Suprapubic skin (tissue), 4 donors: ENCODE measurements at regions not wholly inside any gene's neighbourhood (a gene's known extent, or its start where the extent isn't known, plus 50 kb on each side); places are given as distances from the start of the nearest gene placed in this dataset.

Experiments used
- DNase-seq, 2 donors: peaks; one replicate each; pipeline ENCODE4 v3.0.0-alpha.2; 2019; ENCODE audit warnings: low spot score in 2 of 2
- H3K27ac ChIP-seq: fragments of 200-600 bp; sonication (generic); one replicate; pipeline ENCODE4 v1.5.1; 2019
- H3K27me3 ChIP-seq: fragments of 200-600 bp; sonication (generic); one replicate; pipeline ENCODE4 v1.5.1; 2019
- H3K36me3 ChIP-seq: fragments of 200-600 bp; sonication (generic); one replicate; pipeline ENCODE4 v1.5.1; 2019
- H3K4me1 ChIP-seq: fragments of 200-600 bp; sonication (generic); one replicate; pipeline ENCODE4 v1.5.1; 2019
- H3K4me3 ChIP-seq: fragments of 200-600 bp; sonication (generic); one replicate; pipeline ENCODE4 v1.5.1; 2019; ENCODE audit warnings: mild to moderate bottlenecking
- H3K9me3 ChIP-seq: fragments of 200-600 bp; sonication (generic); one replicate; pipeline ENCODE4 v1.5.1; 2019
- EP300 ChIP-seq: sonication (generic); formaldehyde crosslinking; IDR thresholded peaks from one replicate; pipeline ENCODE4 v1.6.1; 2017; ENCODE audit warnings: antibody characterized with exemption
- POLR2A ChIP-seq, 2 donors: fragments of 450-650 bp; IDR thresholded peaks; one replicate each; pipeline ENCODE4 v1.6.1; 2017; ENCODE audit warnings: antibody characterized with exemption in 2 of 2, mild to moderate bottlenecking in 2 of 2, moderate library complexity in 2 of 2
- POLR2AphosphoS5 ChIP-seq, 3 donors: sonication (generic); formaldehyde crosslinking; IDR thresholded peaks; one replicate each; pipeline ENCODE4 v1.6.1; 2017; ENCODE audit warnings: antibody characterized with exemption in 3 of 3
- WGBS: methylation state at CpG from one replicate; pipeline ENCODE4 v1.1.5; 2018; 5-methylcytosine and 5-hydroxymethylcytosine counted together
- TF ChIP-seq, protein P1 (sequence below), 2 donors: fragments of 200-600 bp in 1 of 2; fragments of 450-650 bp in 1 of 2; sonication (generic) in 1 of 2; IDR thresholded peaks; one replicate each; pipeline ENCODE4 v1.5.1; 2016 to 2019; ENCODE audit warnings: antibody characterized with exemption in 2 of 2, mild to moderate bottlenecking in 1 of 2, moderate library complexity in 1 of 2

- WGBS, result 90% methylated on average over 12 of the region's 12 CpGs
- Histone ChIP-seq H3K27me3 (no peaks in the 10 kb centered on the region), H3K4me3 (no peak overlapping the region), H3K27ac (no peak overlapping the region), H3K36me3 (no peaks in the 10 kb centered on the region), H3K4me1 (no peaks in the 10 kb centered on the region), H3K9me3 (no peaks in the 10 kb centered on the region)
- TF ChIP-seq EP300 (no peak), POLR2A (IDR thresholded peaks at IDR 0.05) (no peak), POLR2AphosphoS5 (IDR thresholded peaks at IDR 0.05) (no peak)
- TF ChIP-seq, protein P1, sequence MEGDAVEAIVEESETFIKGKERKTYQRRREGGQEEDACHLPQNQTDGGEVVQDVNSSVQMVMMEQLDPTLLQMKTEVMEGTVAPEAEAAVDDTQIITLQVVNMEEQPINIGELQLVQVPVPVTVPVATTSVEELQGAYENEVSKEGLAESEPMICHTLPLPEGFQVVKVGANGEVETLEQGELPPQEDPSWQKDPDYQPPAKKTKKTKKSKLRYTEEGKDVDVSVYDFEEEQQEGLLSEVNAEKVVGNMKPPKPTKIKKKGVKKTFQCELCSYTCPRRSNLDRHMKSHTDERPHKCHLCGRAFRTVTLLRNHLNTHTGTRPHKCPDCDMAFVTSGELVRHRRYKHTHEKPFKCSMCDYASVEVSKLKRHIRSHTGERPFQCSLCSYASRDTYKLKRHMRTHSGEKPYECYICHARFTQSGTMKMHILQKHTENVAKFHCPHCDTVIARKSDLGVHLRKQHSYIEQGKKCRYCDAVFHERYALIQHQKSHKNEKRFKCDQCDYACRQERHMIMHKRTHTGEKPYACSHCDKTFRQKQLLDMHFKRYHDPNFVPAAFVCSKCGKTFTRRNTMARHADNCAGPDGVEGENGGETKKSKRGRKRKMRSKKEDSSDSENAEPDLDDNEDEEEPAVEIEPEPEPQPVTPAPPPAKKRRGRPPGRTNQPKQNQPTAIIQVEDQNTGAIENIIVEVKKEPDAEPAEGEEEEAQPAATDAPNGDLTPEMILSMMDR (IDR thresholded peaks at IDR 0.05), result no peak
- DNase-seq, result no peak
Observed at GRCh38 chr19:32010071-32010470, 335.3 kb upstream of the ZNF507 start.

DNA sequence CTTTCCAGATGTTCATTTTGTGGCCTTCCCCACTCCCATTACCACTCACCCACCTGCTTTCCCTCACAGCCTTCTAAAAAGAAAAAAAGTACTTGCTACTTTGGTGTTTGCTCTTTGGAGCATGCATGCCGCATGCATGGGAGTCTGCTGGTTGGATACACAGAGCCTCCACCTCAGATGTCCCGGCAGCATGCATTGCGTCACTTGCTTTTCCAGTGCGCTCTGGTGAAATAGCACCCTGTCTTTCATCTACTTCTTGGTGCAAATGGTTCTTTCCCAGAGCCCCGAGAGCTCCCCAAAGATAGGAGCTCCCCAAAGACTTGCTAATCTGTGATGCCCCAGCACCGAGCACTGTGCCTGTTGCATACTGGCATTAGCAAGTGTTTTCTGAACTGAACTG, 333.2 kb upstream of the ZNF507 start:
- WGBS, result 83% methylated on average over 6 of the region's 6 CpGs
- no peak for DNase-seq
- Histone ChIP-seq H3K4me3 (no peak overlapping the region), H3K9me3 (no peaks in the 10 kb centered on the region), H3K4me1 (no peaks in the 10 kb centered on the region), H3K27ac (no peak overlapping the region), H3K27me3 (no peaks in the 10 kb centered on the region), H3K36me3 (no peaks in the 10 kb centered on the region)
- TF ChIP-seq POLR2A (IDR thresholded peaks at IDR 0.05) (no peak), POLR2AphosphoS5 (IDR thresholded peaks at IDR 0.05) (no peak), EP300 (no peak)
- TF ChIP-seq, protein P1 (IDR thresholded peaks at IDR 0.05), result no peak

DNA sequence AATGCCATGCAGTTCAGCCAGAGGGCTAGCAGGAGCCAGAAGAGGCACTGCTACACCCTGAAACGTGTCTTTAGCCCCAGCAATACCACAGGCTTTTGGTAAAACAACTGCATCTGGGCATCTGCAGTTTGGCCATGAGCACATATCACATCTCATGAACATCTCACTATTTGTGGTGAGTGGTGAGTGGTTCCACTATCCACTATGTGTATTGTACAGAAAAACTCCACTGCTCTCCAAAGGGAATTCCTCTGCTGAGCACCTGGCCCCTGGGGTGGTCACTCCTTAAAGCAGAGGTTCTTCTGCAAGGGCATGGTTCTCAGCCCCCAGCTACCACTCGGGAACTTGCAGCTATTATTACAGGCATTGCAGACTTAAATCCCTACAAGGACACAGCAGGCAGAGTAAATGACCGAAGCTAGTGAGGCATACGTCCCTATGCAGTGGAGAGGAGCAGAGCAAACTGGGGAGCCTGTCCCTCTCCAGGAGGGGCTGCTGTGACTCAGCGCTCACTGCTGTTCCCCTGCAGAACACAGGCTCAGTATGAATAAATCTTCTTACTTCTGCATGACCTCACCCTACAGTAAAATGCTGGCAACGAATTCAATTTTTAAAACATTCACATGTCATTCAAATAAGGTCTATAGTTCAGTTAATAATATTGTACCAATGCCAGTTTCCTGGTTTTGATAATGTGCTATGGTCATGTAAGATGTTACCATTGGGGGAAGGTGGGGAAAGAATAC, 332.4 kb upstream of the ZNF507 start:
- H3K27me3 ChIP-seq, result no peaks in the 10 kb centered on the region
- no peak for TF ChIP-seq EP300
- no peak for TF ChIP-seq POLR2A (IDR thresholded peaks at IDR 0.05)
- TF ChIP-seq, protein P1 (IDR thresholded peaks at IDR 0.05), result no peak
- TF ChIP-seq POLR2AphosphoS5 (IDR thresholded peaks at IDR 0.05), result no peak
- H3K36me3 ChIP-seq, result no peaks in the 10 kb centered on the region
- DNase-seq, result no peak
- H3K4me3 ChIP-seq, result no peak overlapping the region
- 39% methylated on average over 6 of the region's 6 CpGs for WGBS
- H3K4me1 ChIP-seq, result no peaks in the 10 kb centered on the region
- no peak overlapping the region for H3K27ac ChIP-seq
- H3K9me3 ChIP-seq, result no peaks in the 10 kb centered on the region

DNA sequence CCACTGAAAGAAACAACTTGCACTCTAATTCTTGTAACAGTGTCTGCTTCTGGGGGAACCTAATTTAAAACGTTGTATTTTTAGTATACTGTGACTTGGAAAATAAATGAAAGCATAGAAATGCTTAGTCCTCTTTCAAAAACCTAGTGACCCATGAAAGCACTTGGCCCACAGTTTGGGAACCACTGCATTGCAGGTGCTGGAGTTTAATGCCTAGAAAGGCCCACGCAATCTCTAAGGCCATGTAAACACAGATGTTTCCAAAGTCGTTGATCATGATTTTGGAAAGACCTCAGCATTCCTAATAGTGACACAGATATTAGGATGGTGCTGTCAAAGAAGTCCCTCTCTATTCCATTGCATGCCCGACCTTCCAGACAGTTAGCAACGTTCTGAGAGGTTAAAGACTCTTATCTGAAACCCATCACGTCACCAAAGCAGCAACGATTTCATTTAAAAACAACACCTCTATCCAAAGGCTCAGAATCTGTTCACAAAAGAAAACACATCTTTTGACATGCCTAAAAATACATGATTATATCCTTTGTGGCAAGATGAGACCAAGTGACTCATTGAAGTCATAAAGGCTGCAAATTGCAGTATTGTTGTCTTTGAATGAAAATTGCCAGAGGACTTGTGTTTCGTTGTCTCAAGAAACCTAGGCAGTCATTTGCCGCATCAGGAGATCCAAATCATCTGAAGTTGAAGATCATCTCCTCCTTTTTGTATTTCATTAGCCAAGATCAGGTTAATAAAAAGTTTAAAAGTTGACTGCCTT, 328.0 kb upstream of the ZNF507 start:
- no peaks in the 10 kb centered on the region for H3K9me3 ChIP-seq
- H3K4me1 ChIP-seq, result no peaks in the 10 kb centered on the region
- no peaks in the 10 kb centered on the region for H3K36me3 ChIP-seq
- H3K4me3 ChIP-seq, result no peak overlapping the region
- peaks cover 3% of the 10 kb centered on the region for H3K27me3 ChIP-seq
- WGBS, result 48% methylated on average over 9 of the region's 9 CpGs
- no peak for DNase-seq
- H3K27ac ChIP-seq, result peak overlapping the region; percentile 5
- TF ChIP-seq, protein P1 (IDR thresholded peaks at IDR 0.05), result no peak
- TF ChIP-seq EP300 (no peak), POLR2AphosphoS5 (IDR thresholded peaks at IDR 0.05) (no peak), POLR2A (IDR thresholded peaks at IDR 0.05) (no peak)

DNA sequence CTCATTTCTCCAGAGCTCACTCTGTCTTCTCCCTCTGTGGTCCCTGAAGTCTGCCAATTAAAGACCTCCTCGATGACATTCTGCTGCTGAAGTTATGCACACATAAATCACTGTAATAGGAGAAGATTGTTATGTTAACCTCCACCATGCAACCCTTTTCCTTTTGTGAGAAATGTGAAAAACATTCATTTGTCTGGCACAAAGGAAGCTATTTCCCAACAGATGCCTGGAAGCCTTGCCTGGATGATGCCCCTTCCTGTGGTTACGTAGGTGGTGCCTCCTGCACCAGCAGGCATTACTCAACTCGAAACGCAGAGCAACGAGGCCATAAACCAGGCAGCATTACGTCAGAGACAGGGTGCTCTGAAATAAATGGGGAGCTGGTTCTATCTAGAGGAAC, 327.4 kb upstream of the ZNF507 start:
- Histone ChIP-seq H3K36me3 (no peaks in the 10 kb centered on the region), H3K4me3 (no peak overlapping the region), H3K27ac (peak overlapping the region; percentile 5), H3K9me3 (no peaks in the 10 kb centered on the region), H3K4me1 (no peaks in the 10 kb centered on the region), H3K27me3 (peaks cover 3% of the 10 kb centered on the region)
- WGBS, result 24% methylated on average over 6 of the region's 6 CpGs
- TF ChIP-seq EP300 (no peak), POLR2AphosphoS5 (IDR thresholded peaks at IDR 0.05) (peak in 1 of 3 donors; percentile 66)
- TF ChIP-seq, protein P1 (IDR thresholded peaks at IDR 0.05), result no peak
- no peak for DNase-seq
